Right ventricle myocardium superior (tissue), 1 donor: ENCODE measurements at regions not wholly inside any gene's neighbourhood (a gene's known extent, or its start where the extent isn't known, plus 50 kb on each side); places are given as distances from the start of the nearest gene placed in this dataset.

Experiments
- ATAC-seq: fragments of 200-7000 bp; cut with Tn5 transposase; one replicate; pipeline ENCODE4 v1.9.1; 2020; ENCODE audit warnings: mild to moderate bottlenecking; ENCODE audit not compliant: poor library complexity
- DNase-seq: peaks from one replicate; pipeline ENCODE4 v3.0.0-alpha.2; 2020
- intact Hi-C: fragments of 100-400 bp; cut with DNase I; formaldehyde crosslinking; loops from one replicate; pipeline ENCODE4 v1.11.2; 2022
- donor health status: DM: no; HTN: yes; CAD: no; lungs with severe emphysema.

DNA sequence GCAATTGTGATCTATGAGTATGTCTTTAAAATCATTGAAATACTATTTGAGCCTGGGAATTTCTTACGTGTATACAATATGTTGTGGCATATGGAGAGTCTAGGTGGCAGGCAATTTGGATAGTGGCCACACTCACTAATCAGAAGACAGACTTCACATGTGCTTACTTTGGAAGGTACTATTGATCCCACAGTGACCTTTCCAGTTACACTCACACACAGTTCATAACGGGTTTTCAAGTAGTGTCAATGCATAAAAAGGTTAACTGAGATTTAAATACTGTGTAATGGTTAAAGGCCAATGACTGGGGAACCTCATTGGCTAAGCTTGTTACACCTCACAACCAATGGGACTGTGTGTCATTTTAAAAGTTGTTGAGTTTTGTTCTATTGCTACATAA lies 783.2 kb downstream of the RPA4 start:
- no peak for ATAC-seq
- no peak for DNase-seq
- intact Hi-C loops = no loop called here

DNA sequence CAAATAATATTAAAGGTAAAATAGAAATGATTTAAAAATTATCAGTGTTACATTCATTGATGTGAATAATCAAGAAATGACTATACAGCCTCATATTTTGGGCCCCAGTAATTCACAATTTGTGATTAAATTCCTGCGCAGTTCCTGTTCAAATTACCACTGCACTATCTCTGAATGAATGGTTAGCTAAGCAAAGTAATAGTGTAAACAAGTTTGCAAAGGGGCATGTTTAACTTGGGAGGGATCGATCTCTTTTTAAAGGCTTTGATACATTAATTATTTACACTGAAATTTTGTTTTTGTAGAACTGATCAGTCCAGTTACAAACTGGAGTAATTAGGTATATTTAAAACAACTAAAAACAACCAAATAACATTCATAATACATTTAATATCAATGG lies 784.4 kb downstream of the RPA4 start:
- intact Hi-C loops = no loop called here
- DNase-seq (no peak), ATAC-seq (no peak)

- intact Hi-C loops = no loop called here
- DNase-seq = no peak
- no peak for ATAC-seq
Observed at GRCh38 chrX:97672138-97672537, 788.4 kb downstream of the RPA4 start.

- intact Hi-C loops = no loop called here
- DNase-seq = no peak
- ATAC-seq = no peak
Observed at GRCh38 chrX:97672608-97673007, 788.9 kb downstream of the RPA4 start.

- DNase-seq = no peak
- intact Hi-C loops = no loop called here
- no peak for ATAC-seq
Observed at GRCh38 chrX:97673135-97673534, 789.4 kb downstream of the RPA4 start.

GRCh38 chrX:97682991-97683840 lies 799.5 kb downstream of the RPA4 start:
- no peak for DNase-seq
- no peak for ATAC-seq
- intact Hi-C loops = no loop called here

- no peak for ATAC-seq
- intact Hi-C loops = no loop called here
- no peak for DNase-seq
Observed at GRCh38 chrX:97685753-97686152, 802.0 kb downstream of the RPA4 start.

DNA sequence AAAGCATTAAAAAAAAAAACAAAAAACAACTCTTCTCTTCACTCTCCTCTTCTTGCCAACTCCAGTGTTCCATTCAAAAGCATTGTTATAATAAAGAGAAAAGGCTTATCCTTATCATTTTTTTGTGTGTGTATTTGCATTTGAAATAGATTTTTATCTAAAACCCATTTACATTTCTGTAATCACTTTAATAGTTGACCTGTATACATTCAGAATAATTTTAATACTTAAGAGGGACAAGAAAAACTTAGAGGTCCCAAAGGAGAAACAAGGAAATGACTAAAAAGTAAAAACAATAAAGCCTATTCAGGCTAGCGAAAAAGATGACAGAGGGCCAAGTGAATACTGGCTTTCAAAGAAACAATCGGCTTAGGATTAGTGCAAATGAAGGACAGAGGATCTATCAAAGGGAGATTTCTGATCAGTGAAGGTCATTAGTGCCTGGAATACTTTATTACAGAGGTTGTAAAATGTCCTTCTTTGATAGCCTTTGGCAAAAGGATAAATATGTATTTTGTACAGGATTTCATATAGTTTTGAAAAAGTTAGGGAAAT lies 808.3 kb downstream of the RPA4 start:
- intact Hi-C loops = no loop called here

DNA sequence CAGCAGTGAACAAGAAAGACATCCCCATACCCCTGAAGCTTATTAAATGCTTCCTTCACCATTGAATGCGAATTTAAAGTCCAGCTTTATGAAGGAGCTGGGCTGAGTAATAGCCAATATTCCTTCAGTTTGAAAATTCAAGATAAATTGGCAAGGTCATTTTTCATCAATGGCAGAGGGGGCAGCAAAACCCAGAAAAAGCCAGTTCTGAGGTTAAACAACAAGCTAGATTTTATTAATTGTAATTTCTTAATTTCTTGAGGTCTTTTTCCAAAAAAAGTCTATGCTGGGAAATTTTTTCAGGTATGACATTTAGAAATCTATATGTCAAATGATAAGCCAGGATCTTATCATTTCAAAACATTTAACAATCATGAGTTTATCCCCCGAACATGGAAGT lies 808.9 kb downstream of the RPA4 start:
- intact Hi-C loops = no loop called here
- no peak for ATAC-seq
- no peak for DNase-seq

More for the DNA sequence above, 808.3 kb downstream of the RPA4 start:
- no peak for DNase-seq
- ATAC-seq = no peak

- no peak for ATAC-seq
- intact Hi-C loops = no loop called here
- DNase-seq = no peak
Observed at GRCh38 chrX:97700547-97700946, 816.8 kb downstream of the RPA4 start.

- intact Hi-C loops = no loop called here
- ATAC-seq = no peak
Observed at GRCh38 chrX:97704474-97704873, 820.8 kb downstream of the RPA4 start.

DNA sequence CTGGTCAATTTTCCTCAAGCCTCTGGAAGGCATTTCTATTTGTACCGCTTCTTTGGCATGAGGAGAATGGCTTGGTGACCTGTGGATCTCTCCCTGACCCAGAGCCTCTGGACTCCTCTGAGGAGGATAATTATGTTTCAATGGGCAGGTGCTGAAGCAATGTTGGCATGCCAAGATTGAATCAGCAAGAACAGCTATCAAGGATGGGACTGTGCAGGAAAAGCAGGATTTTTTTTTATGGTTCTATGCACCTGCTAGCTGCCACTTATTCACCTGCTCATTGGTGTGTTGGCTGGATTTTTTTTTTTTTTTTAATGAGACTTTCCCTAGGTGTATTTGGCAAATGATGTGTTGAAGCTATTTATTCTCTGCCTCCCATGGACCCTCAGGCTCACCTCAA lies 821.2 kb downstream of the RPA4 start:
- ATAC-seq (no peak), DNase-seq (no peak)
- intact Hi-C loops = no loop called here

More at GRCh38 chrX:97704474-97704873, 820.8 kb downstream of the RPA4 start:
- no peak for DNase-seq

DNA sequence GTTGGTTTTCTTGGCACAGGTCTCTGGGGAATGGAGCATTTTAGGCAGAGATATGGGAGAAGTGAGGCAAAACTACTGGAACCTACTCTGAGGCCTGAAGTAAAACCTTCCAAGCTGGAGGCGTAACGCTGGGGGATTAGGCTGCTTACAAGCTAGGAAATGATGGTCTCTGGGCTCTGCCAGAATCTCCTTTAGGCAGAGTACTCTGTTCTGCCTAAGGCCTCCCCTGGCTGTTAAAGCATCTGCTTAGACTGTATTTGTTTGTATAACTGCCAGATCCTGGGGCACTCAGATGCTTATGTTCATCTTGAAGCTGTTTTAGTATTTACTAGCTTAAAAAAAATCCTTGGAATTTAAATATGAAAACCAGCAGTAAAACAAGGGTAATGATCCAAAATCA lies 822.2 kb downstream of the RPA4 start:
- intact Hi-C loops = no loop called here
- no peak for DNase-seq

GRCh38 chrX:97714072-97714471 lies 830.4 kb downstream of the RPA4 start:
- DNase-seq = no peak
- intact Hi-C loops = no loop called here
- no peak for ATAC-seq

More for the DNA sequence above, 822.2 kb downstream of the RPA4 start:
- no peak for ATAC-seq

DNA sequence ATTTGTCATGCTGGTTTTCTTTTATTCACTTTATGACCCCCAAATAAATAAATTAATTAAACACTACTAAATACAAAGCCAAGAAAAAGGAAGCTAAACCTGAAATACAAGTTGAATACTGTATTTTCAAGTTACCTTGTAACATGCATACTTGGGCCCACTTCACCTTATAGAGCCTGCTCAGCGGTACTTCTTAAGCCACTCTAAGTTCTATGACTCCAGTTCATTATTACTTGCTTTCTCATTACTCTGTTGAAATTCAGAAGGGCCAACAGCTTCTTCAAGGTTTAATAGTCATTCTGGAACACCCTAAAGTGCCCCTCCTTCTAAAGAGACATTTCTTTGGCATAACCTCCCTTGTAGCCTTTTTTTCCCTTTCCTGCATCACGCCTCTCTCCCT lies 844.5 kb downstream of the RPA4 start:
- DNase-seq = no peak
- intact Hi-C loops = no loop called here
- ATAC-seq = no peak

DNA sequence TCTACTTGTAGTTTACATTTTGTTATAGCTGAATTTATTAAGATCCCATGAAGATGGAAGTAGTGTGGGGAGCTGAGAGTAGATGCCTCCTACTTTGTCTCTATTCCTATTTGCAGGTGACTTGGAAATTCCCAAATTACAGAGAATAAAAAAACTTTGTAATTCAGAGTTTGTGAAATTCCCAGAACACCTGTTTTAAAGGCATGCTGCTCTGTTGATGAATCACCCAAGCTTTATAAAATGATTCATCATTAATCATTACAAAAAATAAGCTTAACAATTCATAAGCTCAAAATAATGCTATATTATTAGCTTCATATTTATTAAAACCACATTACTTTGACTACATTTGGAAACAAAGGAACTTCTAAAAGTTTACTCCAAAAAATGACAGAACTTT lies 856.3 kb downstream of the RPA4 start:
- no peak for DNase-seq
- intact Hi-C loops = no loop called here
- ATAC-seq = no peak

DNA sequence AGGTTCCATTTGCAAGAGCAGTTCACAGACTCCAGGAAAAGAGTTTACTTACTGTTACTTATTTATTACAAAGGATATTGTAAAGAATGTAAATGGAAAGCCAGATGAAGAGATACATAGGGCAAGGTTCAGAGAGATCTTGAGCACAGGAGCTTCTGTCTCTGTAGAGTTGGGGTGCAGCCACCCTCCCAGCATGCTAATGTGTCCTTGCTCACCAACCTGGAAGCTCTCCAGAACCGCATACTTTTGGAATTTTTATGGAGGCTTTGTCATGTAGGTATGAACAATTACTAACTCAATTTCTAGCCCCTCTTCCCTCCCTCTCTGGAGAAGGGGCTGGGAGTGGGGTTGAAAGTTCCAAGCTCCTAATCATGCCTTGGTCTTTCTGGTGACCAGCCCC lies 857.2 kb downstream of the RPA4 start:
- intact Hi-C loops = no loop called here
- ATAC-seq = no peak
- DNase-seq = no peak

GRCh38 chrX:97743014-97743413 lies 859.3 kb downstream of the RPA4 start:
- ATAC-seq = no peak
- no peak for DNase-seq
- intact Hi-C loops = no loop called here

DNA sequence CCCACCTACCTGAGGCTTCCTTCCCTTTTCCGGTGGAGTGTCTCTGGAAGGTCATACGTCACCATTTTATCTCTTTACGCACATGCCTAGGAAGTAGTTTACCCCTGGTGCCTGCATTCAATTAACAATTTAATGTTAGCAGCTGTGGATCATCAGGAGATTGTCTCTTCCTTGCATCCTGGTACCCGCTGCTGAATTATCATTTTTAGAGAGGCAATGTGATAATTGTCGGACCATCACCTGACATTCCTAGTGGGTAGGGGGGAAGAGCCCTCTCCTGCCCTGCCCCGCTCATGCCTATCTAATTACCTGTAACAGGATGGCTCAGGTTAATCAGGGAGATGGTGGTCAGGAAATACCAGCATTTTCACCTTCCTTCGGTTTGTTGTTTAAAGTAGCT lies 863.6 kb downstream of the RPA4 start:
- no peak for DNase-seq
- no peak for ATAC-seq
- intact Hi-C loops = no loop called here

GRCh38 chrX:97751016-97751415 lies 867.3 kb downstream of the RPA4 start:
- no peak for DNase-seq
- intact Hi-C loops = no loop called here
- no peak for ATAC-seq

DNA sequence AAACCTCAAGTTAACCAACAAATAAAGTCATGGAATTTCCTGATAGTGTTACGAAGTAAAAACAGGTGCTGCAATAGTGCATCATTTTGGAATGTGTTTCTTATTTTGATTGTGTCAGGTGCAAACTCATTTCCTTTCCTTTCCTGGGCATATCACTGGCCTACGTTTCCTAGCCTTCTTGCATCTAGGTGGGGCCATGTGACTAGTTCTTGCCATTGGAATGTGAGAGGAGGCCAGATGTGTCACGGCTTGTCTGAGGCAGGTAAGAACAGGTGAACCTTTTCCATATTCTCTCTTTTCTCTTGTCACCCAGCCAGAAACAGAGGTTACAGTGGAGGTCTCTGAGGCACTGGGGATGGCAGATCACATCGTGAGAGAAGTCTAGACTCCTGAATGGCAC lies 868.0 kb downstream of the RPA4 start:
- intact Hi-C loops = no loop called here
- DNase-seq (no peak), ATAC-seq (no peak)
